ENCODE measurements at regions not wholly inside any gene's neighbourhood (a gene's known extent, or its start where the extent isn't known, plus 50 kb on each side); places are given as distances from the start of the nearest gene placed in this dataset.

DNA sequence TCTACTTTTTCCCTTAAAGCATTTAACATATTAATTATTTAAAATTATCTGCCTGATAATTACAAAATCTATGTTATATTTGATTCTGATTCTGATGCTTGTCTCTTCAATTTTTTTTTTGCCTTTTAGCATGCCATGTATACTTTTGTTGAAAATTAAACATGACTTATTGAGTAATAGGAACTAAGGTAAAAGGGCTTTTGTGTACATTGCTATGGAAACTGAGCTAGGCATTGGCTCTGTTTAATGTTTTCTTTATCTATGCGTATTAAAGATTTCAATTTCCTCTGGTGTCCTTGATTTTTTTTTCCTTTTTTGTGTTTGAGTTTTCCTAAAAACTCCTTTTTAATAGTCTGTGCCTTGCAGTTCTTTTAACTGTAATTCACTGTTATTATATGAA, 805.2 kb downstream of the DHX35 start:
- H3K4me1 ChIP-seq (ENCODE audit: insufficient read depth) = no peaks in the 10 kb centered on the region
- no peaks in the 10 kb centered on the region for H3K79me2 ChIP-seq
- H4K20me1 ChIP-seq (ENCODE audit: insufficient read depth, poor library complexity, severe bottlenecking) = no peaks in the 10 kb centered on the region
- 91% methylated on average over 1 of the region's 1 CpG for WGBS (ENCODE audit: low lambda C conversion rate, missing lambda C conversion rate)
- no peak for DNase-seq (ENCODE audit: low spot score)
- H3K9me3 ChIP-seq (ENCODE audit: low read depth) = no peaks in the 10 kb centered on the region
- H3K27ac ChIP-seq = no peak overlapping the region
- H3K4me2 ChIP-seq = no peak overlapping the region
- TF ChIP-seq, protein P1, sequence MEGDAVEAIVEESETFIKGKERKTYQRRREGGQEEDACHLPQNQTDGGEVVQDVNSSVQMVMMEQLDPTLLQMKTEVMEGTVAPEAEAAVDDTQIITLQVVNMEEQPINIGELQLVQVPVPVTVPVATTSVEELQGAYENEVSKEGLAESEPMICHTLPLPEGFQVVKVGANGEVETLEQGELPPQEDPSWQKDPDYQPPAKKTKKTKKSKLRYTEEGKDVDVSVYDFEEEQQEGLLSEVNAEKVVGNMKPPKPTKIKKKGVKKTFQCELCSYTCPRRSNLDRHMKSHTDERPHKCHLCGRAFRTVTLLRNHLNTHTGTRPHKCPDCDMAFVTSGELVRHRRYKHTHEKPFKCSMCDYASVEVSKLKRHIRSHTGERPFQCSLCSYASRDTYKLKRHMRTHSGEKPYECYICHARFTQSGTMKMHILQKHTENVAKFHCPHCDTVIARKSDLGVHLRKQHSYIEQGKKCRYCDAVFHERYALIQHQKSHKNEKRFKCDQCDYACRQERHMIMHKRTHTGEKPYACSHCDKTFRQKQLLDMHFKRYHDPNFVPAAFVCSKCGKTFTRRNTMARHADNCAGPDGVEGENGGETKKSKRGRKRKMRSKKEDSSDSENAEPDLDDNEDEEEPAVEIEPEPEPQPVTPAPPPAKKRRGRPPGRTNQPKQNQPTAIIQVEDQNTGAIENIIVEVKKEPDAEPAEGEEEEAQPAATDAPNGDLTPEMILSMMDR (IDR thresholded peaks at IDR 0.05; ENCODE audit: poor library complexity) = no peak
- no peak for TF ChIP-seq EZH2phosphoT487 (IDR thresholded peaks at IDR 0.05; ENCODE audit: low read depth, severe bottlenecking, unreplicated experiment)
- no peak for TF ChIP-seq EZH2 (IDR thresholded peaks at IDR 0.05; ENCODE audit: borderline replicate concordance)
- no peaks in the 10 kb centered on the region for H3K27me3 ChIP-seq
- no peak overlapping the region for H2AFZ ChIP-seq
- no peaks in the 10 kb centered on the region for H3K9me2 ChIP-seq (replicated peaks; ENCODE audit: insufficient read depth)
- no peak overlapping the region for H3K4me3 ChIP-seq
- no peaks in the 10 kb centered on the region for H3K36me3 ChIP-seq (replicated peaks; ENCODE audit: insufficient read depth, low read depth)

DNA sequence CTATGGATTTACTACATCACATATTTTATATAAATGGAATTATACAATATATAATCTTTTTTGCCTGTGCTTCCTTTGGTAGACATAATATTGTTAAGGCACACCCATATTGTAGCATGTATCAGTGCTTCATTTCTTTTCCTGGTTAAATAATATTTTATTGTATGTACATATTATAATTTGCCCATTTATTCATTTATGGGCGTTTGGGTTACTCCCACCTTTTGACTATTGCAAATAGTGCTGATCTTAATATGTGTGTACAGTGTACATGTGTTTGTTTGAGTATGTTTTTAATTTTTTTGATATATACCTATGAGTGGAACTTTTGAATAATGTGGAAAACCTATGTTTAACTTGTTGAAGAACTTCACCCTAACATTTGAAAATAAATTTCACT, 804.2 kb downstream of the DHX35 start:
- Histone ChIP-seq H3K9me3 (ENCODE audit: low read depth) (no peaks in the 10 kb centered on the region), H3K4me2 (no peak overlapping the region), H4K20me1 (ENCODE audit: insufficient read depth, poor library complexity, severe bottlenecking) (no peaks in the 10 kb centered on the region), H3K4me1 (ENCODE audit: insufficient read depth) (no peaks in the 10 kb centered on the region), H2AFZ (no peak overlapping the region), H3K27ac (no peak overlapping the region), H3K79me2 (no peaks in the 10 kb centered on the region), H3K9me2 (replicated peaks; ENCODE audit: insufficient read depth) (no peaks in the 10 kb centered on the region), H3K27me3 (no peaks in the 10 kb centered on the region), H3K4me3 (no peak overlapping the region), H3K36me3 (replicated peaks; ENCODE audit: insufficient read depth, low read depth) (no peaks in the 10 kb centered on the region)
- TF ChIP-seq EZH2 (IDR thresholded peaks at IDR 0.05; ENCODE audit: borderline replicate concordance) (no peak), EZH2phosphoT487 (IDR thresholded peaks at IDR 0.05; ENCODE audit: low read depth, severe bottlenecking, unreplicated experiment) (no peak)
- TF ChIP-seq, protein P1 (IDR thresholded peaks at IDR 0.05; ENCODE audit: poor library complexity) = no peak
- no peak for DNase-seq (ENCODE audit: low spot score)
- WGBS (ENCODE audit: low lambda C conversion rate, missing lambda C conversion rate) = 59% methylated on average over 1 of the region's 1 CpG

GRCh38 chr20:39762716-39763115, 800.6 kb downstream of the DHX35 start:
- Histone ChIP-seq H3K9me3 (ENCODE audit: low read depth) (no peaks in the 10 kb centered on the region), H3K27me3 (no peaks in the 10 kb centered on the region), H3K27ac (no peak overlapping the region), H3K79me2 (no peaks in the 10 kb centered on the region), H3K4me3 (no peak overlapping the region), H2AFZ (no peak overlapping the region), H3K4me2 (no peak overlapping the region), H3K4me1 (ENCODE audit: insufficient read depth) (no peaks in the 10 kb centered on the region), H3K9me2 (replicated peaks; ENCODE audit: insufficient read depth) (no peaks in the 10 kb centered on the region), H4K20me1 (ENCODE audit: insufficient read depth, poor library complexity, severe bottlenecking) (no peaks in the 10 kb centered on the region), H3K36me3 (replicated peaks; ENCODE audit: insufficient read depth, low read depth) (no peaks in the 10 kb centered on the region)
- TF ChIP-seq, protein P1 (IDR thresholded peaks at IDR 0.05; ENCODE audit: poor library complexity) = no peak
- TF ChIP-seq EZH2phosphoT487 (IDR thresholded peaks at IDR 0.05; ENCODE audit: low read depth, severe bottlenecking, unreplicated experiment) (no peak), EZH2 (IDR thresholded peaks at IDR 0.05; ENCODE audit: borderline replicate concordance) (no peak)
- 78% methylated on average over 9 of the region's 9 CpGs for WGBS (ENCODE audit: low lambda C conversion rate, missing lambda C conversion rate)
- no peak for DNase-seq (ENCODE audit: low spot score)

- Histone ChIP-seq H3K9me3 (ENCODE audit: low read depth) (no peaks in the 10 kb centered on the region), H2AFZ (no peak overlapping the region), H3K27ac (no peak overlapping the region), H3K79me2 (no peaks in the 10 kb centered on the region), H3K36me3 (replicated peaks; ENCODE audit: insufficient read depth, low read depth) (no peaks in the 10 kb centered on the region), H3K4me2 (no peak overlapping the region), H3K4me1 (ENCODE audit: insufficient read depth) (peaks cover 6% of the 10 kb centered on the region), H3K4me3 (no peak overlapping the region), H4K20me1 (ENCODE audit: insufficient read depth, poor library complexity, severe bottlenecking) (no peaks in the 10 kb centered on the region), H3K9me2 (replicated peaks; ENCODE audit: insufficient read depth) (no peaks in the 10 kb centered on the region), H3K27me3 (no peaks in the 10 kb centered on the region)
- DNase-seq (ENCODE audit: low spot score) = no peak
- no peak for TF ChIP-seq EZH2 (IDR thresholded peaks at IDR 0.05; ENCODE audit: borderline replicate concordance)
- whole genome bisulfite sequencing (ENCODE audit: low lambda C conversion rate, missing lambda C conversion rate) = 46% methylated on average over 4 of the region's 4 CpGs
Measured at GRCh38 chr20:39758876-39759275, 796.7 kb downstream of the DHX35 start.
